HG02678 (cell line): ENCODE measurements at regions not wholly inside any gene's neighbourhood (a gene's known extent, or its start where the extent isn't known, plus 50 kb on each side); places are given as distances from the start of the nearest gene placed in this dataset.
"Not testable (repeated sequence)": the region's sequence is repeated elsewhere in the genome, so short reads cannot be mapped to it uniquely, and the experiment has no call there.

Experiments
- ATAC-seq: cut with Tn5 transposase; IDR thresholded peaks from one replicate; pipeline ENCODE4 v1.9.1; 2021; ENCODE audit warnings: mild to moderate bottlenecking, moderate library complexity; ENCODE audit not compliant: unreplicated experiment

DNA sequence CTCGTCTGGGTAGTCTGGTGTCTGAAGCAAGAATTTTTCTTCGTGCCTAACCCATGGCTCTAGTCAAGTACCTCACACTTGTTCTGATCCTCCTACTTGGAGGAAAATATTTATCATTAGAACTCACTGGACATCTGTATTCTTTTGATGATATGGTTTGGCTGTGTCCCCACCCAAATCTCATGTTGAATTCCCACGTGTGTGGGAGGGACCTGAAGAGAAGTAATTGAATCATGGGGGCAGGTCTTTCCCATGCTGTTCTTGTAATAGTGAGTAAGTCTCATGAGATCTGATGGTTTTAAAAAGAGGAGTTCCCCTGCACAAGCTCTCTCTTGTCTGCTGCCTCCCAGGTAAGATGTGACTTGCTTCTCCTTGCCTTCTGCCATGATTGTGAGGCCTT lies 137.7 kb upstream of the TSC22D2 start:
- not testable (repeated sequence) for ATAC-seq

DNA sequence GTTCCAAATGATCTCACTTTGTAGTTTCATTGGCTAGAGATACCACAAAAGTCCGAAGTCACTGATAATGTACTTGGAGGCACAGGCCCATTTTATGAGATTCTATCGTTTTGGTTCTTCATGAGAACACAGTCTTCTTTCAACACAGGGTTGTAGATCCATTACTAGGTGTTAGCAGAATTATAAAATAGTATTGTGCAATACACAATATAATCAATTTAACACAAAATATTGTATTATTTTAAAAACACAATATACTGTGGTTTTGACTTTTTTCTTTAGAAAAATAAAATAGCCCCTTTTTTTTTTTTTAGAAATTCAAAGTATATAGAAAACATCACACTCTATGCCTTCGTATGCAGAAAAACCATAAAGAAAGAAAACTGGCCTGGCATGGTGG lies 138.6 kb upstream of the TSC22D2 start:
- ATAC-seq = no peak

DNA sequence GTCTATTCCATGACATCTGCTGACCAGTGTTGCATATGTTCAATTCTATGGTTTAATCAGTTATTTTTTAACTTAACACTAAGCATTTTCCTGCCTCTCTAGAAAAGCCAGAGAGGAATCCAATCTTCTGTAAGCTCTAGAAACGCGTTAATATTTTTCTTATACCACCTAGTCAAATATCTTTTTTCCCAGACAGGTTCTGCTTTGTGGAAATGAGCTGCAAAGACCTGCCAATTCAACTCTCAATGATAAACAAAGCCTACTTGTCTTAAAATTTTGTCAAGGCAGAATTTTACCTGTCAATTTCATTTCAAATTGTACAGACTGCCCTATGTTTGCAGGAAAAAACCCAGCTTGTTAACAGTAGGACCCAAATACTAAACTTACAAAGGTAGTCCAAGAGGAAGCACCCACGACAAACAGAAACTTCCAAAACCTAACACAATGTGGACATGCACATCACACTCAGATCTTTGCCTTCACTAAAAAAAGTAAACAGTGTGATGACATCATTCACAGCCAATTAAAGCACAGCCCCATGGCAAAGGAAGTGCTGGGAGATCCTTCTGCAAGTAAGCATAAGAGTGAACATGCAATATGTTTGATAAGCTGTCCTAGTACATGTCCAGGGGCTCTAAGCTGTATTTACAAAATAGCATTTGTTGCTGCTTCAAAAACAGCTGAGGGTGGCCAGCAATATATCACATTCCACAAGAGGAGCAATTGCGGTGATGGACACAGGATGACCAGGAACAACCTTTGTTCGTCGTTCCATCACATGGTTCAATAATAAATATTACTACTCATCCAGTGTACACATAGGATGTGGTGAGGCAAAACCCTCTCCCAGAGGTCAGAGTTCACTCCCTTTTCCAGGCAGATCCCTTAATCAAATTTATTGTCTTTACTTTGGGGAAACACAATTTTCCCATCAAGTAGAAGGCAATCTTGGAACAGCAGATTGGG lies 139.4 kb upstream of the TSC22D2 start:
- no peak for ATAC-seq

DNA sequence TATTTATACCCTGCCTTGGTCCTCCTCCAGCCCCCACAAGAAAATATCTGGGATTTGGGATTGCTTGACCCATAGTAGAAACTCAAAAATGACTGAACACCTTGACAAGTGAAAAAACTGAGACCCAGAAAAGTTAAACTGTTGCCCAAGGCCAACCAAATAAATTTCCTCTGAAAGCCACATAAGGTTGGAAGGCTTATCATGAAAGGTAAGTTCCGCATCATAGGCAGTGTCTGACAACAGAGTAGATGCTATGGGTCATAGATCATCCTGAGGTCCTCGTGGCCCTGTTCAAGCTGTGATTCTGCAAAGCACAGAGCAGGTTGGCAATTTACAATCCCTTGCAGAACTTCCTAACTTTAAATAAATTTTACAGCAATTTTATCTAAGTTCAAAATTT lies 140.8 kb upstream of the TSC22D2 start:
- no peak for ATAC-seq

DNA sequence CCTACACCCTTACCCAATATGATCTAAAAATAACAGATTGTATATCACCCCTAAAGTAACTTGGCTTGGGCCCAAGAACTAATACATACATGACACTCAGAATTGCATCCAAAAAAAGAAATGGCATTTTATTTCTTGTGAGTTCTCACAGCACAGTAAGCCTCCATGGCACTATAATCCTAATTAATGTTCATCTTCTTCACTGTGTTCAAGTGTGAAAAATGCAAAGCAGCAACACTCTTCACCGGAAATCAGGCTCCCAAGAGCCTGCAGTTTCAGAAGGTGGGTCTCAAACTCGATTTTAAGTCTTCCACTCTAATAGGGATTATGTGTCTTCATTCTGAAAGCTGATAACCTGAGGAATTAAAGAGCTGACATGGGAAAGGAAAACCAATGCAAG lies 142.8 kb upstream of the TSC22D2 start:
- no peak for ATAC-seq

DNA sequence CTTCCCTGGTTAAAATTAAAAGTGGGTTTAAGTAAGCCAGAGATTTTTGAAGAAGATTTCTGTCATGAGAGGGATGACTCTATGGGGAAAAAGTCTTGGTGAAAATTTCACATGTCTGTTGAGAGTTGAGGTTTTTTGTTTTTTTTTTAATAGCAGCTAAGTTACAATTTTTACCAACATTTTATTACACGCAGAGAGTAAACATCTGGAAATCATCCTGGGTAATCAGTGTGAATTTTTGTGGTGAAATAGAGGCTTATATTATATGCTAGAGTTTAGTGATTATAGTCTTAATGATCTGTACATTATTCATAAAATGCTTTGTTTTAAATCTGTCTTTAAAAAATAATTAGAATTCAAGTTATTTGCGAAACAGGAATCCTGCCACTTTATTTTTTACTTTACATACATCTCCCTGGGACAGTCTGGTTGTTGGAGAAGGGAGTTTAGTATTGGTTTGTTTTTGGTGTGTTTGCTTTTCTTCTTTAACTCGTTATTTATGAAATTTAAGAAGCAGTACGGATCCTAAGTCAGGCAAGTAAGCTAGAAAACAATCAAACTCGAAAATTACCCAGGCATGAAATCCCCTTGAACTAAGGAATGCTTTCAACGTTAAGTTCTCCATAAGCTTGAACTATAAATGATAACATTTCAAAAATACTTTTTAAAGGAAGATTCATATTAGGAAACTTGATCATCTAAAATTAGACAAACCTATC lies 143.4 kb upstream of the TSC22D2 start:
- ATAC-seq = no peak

DNA sequence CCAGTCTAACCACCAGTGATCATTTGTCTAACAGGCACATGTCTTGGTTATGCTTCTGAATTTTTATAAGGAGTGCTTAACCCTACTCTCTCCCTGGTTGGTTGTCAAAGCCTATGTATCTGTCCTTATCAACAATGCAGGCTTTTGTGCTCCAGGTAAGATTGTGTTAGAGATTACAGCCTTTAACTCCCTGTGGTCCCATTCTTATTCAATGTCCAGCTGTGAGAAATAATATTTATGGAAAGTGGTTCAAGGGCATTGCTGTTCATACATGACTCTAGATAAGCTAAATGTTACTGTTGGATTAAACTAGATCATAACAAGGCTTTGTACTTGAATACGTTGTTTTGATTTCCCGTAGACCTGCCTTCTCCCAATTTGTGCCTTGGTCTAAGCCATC lies 146.1 kb upstream of the TSC22D2 start:
- no peak for ATAC-seq

DNA sequence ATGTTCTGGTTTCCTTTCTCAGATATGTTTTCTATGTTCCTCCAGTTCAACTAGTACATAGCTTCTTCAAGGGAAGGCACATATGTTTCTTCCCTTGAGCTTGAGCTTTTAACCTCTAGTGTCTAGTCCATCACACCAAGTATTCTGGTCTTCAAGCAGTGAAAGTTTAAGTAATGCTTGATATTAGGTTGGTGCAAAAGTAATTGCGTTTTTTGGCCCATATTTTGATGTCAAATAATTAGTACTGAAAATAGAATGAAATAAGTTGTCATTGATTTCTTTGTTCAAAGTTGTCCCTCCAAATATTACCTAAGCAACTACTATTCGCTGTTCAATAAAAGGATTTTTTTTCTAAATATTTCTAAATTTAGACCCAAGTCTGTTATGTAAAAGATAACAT lies 146.7 kb upstream of the TSC22D2 start:
- ATAC-seq = no peak

DNA sequence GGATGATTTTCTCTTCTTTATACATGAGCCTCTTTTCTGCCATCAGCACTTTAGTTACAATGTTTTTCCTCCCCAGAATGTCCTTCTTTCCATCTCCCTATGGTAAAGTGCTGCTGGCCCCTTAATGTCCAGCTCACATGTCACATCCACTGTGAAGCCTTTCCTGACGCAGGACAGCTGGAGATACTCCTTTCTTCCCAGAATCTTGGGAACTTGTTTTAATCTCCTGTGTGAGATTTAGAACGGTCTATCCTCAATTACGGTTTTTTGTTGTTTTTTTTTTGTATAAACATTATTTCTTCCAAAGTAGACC lies 147.7 kb upstream of the TSC22D2 start:
- ATAC-seq = no peak

DNA sequence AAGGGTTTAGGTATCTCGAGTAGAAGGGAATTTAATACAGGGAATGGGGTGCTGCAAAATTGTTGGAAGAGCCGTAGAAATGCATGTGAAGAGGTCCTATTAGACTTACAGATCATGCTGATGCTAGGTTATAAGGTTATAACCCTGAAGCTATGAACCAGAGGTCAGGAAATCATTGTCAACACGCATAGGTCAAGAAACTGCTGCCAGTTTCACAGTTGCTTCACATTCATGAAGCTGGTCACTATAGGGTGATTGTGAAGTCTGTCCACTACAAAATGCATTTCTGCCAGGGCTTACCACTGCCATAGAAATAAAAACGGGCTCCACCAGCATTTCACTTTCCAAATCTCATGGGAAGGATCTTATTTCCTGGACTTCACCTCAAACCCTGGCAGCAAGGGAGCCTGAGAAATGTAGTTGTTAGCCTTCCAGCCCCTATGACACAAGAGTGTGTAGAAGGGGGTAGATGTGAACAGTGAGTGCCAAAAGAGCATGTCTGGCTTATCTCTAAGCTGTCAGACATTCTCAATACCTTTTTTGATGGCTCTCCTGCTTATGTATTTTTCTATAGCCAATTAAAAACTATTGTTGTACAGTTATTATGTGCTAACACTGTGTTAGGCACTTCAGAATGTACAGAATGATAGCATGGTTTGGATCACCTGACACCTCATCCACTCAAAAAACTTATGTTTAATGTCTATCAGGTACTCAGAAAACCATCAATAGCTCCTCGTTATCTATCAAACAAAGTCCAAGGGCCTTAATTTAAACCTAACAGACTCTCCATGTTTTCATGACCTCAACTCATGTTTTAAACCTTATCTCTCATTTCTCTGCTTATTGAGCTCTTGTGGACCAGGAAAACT lies 148.3 kb upstream of the TSC22D2 start:
- ATAC-seq = no peak

DNA sequence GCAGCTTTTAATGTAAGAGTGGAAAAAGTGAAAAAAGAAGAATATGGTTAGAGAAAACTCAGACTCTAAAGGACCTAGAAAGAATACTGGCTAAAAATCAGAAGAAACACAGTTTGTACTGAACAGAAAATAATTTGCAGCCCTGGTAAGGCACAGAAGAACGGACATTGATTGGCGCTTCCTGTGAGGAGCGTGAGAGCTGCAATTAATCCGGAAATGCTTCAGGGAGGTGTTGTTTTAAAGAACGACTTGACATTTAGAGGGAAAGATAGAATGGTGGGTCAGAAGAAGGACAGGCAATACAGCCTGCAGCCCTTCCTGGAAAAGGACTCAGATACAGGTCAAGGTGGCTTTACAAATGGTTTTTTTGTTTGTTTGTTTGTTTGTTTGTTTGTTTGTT lies 151.3 kb upstream of the TSC22D2 start:
- no peak for ATAC-seq

DNA sequence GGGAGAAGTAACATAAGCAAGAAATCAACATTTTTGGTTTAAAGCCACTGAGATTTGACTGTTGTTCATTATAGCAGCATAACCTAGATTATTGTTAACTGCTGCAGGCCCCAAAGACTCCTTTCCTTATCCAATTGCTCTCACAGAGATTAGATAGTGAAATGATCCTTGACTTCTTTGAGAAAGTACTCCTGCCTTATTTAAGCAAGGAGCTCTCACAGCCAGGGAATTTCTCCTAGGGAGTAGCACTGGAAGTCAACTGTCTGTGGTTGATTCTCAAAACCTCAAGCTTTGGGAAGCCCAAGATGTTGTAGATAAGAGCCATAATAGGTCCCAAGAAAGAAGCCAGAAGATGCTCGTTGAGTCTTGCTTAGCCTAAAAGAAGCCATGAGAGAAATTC lies 151.8 kb upstream of the TSC22D2 start:
- no peak for ATAC-seq

DNA sequence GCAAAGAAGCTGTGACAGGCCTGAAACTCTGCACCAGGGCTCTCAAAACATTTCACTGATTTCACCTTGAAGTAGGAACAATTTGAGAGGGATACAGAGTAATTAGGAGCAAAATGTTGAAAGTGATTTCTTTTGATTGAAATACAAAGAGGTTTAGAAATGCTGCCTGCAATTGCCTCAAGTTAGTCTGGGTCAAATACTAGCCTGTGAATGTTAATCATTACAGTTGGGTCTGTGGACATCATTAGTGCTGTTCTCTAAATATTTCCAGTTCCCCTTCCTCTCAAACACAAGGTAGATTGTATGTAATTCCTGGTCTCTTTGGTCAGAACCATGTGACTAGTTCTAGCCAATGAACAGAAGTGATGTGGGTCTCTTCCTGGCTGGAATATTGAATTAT lies 152.3 kb upstream of the TSC22D2 start:
- ATAC-seq = no peak

DNA sequence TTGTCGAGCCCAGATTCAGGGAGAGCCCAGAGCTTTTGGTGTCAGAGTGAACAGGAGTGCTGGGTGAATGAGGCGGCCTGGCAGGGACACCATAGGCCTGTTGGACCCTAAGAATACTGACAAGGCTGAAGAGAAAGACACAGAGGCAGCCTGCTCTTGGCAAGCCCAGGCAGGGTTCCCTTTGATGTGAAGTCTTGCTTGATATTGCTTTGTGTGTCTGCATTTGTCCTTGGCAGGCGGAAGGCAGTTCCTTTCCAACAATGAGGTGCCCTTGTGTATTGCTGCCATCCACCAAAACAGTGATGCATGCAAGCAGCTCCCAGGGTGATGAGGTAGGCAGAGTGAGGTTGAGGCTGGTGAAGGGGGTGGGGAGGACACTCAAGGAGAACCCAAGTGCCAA lies 152.7 kb upstream of the TSC22D2 start:
- ATAC-seq = no peak

DNA sequence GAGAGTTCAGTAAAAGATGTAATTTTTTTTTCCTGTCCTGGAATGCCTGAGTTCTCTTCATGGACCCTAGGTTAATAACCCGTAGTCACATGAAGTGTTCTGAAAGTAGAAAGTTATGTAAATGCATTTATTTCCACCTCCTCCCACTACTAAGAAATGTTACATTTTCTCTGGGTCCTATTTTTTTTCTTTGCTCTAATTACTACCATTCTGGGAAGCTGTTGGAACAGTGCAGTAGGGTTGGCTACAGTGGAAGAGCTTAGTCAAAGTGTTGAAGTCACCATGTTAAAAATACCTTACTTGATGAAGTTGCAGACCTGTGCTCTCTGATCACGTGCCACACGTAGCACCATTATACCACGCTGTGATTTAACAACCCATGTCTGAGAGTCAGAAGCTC lies 153.8 kb upstream of the TSC22D2 start:
- no peak for ATAC-seq

DNA sequence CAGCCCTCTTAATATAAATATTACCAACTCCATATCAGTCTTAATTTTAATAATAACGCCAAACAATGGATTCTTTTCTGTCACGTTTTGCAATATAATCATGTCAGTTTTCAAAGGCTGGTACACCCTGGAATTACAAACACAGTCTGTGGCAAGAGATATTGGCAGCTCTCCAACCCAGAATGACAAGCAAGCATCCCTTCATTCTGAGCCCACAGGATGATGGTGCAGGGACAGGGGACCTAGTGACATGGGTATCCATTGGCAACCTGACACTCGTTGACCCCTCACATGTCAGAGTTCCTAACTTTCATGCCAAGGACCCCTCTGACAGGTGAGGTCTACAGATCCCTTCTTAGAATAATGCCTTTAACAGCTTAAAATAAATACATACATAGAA lies 154.5 kb upstream of the TSC22D2 start:
- no peak for ATAC-seq

DNA sequence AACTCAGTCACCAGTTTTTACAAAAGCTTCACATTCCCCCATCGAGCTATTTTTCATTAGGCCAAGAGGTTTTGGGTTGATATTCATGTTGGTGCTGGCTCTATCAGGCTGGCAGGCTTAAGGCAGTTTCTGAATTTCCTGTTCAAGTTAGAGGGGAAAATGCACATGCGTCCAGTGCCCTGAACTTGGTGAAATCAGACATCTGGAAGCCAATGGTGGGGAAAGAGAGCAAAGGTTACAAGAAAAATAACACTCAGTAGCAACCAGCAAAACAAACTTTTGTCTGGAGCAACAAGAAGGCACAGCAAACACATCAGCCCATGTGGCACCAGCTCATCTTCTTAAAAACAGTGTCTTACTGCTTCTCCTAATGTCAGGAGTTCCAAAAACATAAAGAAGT lies 155.6 kb upstream of the TSC22D2 start:
- ATAC-seq = no peak

DNA sequence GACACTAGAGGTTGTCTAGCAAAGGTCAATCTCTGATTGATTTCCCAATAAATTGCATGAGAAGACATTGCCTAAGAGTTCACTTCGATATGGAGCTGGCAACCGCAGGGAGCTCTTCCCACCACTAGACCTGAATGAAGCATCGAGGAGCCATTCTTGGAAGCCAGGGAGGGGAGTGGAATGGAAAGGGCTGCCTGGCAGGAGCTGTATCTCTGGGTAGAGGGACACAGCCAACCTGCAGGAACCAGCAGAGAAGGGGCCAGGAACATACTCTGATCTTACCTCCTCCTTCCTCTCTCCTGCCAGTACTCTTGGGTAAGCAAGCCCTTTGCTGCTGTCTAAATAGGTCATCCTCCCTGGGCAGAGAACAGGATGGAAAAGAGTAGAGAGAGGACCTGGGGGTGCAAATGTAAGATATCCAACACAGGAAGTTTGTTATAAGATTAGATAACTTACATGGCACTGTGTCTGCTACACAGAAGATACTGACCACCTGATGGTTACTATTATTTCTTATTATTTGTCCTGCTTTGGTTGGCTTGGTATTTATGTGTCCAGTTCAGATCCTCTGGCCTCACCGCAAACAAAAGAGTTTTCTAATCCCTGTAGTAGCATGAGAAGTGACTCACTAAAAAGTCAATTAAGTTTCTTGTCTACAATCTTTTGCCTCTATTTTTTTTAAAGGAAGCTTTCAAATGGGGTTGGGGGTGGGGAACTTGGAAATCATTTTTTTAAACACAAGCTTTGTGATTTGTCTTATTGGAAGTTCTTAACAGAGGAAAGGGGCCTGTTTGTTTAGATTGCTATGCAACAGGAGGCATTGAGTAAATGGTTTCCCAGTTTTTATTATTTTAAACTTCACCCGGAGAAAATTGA lies 156.7 kb upstream of the TSC22D2 start:
- ATAC-seq = no peak

DNA sequence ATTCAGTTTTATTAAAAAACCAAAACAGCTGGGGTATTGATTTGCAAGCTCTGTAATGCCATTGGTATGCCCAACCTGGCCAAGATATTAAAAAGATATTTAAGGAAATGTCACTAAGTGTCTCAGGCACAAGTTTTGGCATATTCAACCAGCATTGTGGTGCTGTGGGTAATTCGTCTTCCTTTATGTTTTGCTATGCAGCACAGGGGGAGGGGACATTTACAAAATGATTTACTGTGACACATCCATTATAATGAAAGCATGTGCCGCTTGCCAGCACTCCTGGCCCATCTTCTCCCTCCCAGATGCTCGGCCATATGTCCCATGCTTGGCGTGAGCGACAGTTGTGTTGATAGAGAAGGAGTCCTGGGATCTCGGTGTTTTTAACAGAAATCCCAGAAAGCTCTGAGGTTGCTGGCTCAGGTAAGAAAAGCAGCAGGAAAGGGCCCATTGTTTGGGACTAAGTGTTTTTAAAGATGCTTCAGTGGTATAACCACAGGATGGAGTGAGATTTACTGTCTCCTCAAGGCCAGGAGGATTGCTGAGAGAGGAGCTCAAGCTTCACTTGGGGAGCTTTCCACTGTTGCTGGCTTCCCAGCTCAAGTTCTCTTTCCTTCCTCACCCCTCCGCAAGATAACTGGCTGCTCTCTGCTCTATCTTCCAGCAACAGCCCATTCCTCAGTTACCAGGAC lies 158.2 kb upstream of the TSC22D2 start:
- no peak for ATAC-seq
